ENCODE measurements at regions not wholly inside any gene's neighbourhood (a gene's known extent, or its start where the extent isn't known, plus 50 kb on each side); places are given as distances from the start of the nearest gene placed in this dataset.

DNA sequence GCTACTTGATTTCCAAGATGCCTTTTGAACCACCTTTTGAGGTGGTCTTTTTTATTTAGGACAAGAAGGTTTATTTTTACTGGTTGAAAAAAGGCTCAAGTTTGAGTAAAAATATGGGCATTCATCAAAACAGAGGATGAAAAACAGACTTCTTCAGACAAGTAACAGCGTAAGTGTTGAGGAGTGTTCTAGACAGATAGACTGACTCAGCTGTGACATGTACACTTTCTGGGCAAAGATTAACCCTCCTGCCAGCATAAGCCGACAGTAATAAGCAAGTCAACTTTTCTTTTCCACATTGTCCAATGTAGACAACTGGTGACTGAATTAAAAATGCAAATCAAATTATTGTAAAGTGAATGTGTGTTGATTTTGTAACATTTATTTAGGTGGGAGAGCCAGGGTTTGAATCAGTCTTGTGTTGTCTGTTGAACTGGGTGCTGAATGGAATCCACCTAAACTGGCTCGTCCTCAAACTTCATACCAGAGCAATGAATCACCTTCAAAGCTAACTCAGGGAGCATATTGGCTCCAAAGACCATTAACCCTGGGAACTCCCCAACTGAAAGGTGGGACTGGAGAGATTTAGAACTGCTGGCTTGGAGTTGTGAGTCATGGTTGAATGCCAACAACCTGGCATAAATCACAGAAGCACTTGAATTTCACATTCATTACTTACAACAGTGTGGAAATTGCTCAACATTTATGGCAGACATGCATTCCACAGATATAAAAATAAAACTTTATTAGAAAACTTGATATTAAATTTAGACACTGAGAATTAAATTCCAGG, 377.0 kb downstream of the ETS1 start:
- FAIRE-seq: peak; percentile 61
- no peak for TF ChIP-seq POLR2A (IDR thresholded peaks at IDR 0.05; ENCODE audit: low read depth, low read length)
- TF ChIP-seq POLR2AphosphoS5 (IDR thresholded peaks at IDR 0.05; ENCODE audit: low read depth, low read length): no peak
- no peak for TF ChIP-seq TAF1 (IDR thresholded peaks at IDR 0.05; ENCODE audit: borderline replicate concordance, low read depth, low read length)
- no peak for DNase-seq (ENCODE audit: insufficient read length)

DNA sequence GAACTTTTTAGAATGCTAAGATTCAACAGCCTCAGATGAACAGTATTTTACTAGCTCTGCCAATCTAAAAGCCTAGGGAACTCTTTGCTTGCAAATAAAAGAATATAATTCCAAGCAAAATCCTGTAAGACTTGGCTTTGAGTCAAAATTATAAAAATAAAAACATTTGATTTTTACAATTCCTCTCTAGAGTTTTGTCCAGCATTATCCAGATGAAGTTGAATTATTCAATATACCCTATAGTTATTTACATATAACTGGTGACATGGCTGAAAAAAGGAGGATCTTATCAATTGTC, 378.3 kb downstream of the ETS1 start:
- FAIRE-seq: no peak

DNA sequence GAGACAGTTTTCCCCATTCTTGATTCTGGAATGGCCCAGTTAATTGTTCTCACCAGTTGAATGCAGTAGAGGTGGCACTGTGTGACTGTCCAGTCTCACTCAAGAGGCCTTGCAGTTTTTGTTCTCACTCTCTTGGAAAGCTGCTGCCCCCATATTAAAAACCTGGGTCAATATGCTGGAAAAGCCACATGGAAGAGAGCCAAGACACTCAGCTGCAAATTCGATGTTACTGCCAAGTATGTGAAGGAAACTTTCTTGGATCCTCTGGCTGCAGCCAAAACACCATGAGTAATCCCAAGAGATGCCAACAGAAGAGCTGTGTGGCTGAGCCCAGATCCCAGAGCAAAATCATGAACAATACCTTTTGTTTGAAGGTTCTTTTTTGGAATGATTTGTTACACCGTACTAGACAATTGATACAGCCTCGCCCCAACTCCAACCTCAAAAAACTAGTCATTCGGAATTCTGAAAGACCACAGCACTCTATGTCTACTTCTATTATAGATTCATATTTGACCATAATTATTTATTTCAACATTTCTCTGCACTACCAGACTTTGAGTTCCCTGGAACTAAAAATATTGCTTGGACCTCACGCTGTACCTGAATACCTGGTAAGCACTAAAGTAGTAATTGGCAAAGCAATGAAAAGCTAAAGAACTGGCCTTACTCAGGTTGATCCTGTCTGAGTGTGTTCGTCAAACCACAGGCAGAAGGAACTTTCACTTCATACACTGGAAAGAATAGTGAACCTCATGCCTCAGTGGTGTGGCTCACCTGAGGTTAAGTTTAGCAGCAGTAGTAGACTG, 378.8 kb downstream of the ETS1 start:
- TF ChIP-seq POLR2AphosphoS5 (IDR thresholded peaks at IDR 0.05; ENCODE audit: low read depth, low read length) (no peak), TAF1 (IDR thresholded peaks at IDR 0.05; ENCODE audit: borderline replicate concordance, low read depth, low read length) (no peak), POLR2A (IDR thresholded peaks at IDR 0.05; ENCODE audit: low read depth, low read length) (no peak)
- no peak for DNase-seq (ENCODE audit: insufficient read length)
- peak; percentile 9 for FAIRE-seq

More for the DNA sequence above, 378.3 kb downstream of the ETS1 start:
- no peak for TF ChIP-seq POLR2A (IDR thresholded peaks at IDR 0.05; ENCODE audit: low read depth, low read length)
- no peak for TF ChIP-seq POLR2AphosphoS5 (IDR thresholded peaks at IDR 0.05; ENCODE audit: low read depth, low read length)
- DNase-seq (ENCODE audit: insufficient read length): no peak

DNA sequence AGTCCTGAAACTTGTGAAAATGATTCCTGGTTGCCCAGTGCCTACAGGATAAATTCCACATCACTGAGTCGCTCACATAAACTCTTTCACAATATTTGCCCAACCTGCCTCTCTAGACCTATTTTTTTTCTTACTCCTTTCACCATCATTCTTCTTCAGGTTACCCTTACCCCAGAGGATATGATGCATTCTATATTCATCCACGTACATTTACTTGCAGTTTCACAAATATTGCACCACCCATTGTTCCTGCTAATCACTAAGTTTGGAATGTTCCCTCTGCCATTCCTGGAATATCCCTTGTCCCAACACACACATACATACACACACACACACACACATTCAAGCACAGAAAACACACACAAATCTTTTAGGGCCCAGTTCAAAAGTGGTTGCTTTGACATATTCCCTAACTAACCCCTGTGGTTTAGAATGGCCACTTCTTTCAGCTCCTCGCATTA, 379.5 kb downstream of the ETS1 start:
- no peak for DNase-seq (ENCODE audit: insufficient read length)
- no peak for FAIRE-seq
- TF ChIP-seq TAF1 (IDR thresholded peaks at IDR 0.05; ENCODE audit: borderline replicate concordance, low read depth, low read length) (no peak), POLR2A (IDR thresholded peaks at IDR 0.05; ENCODE audit: low read depth, low read length) (no peak), POLR2AphosphoS5 (IDR thresholded peaks at IDR 0.05; ENCODE audit: low read depth, low read length) (no peak)

DNA sequence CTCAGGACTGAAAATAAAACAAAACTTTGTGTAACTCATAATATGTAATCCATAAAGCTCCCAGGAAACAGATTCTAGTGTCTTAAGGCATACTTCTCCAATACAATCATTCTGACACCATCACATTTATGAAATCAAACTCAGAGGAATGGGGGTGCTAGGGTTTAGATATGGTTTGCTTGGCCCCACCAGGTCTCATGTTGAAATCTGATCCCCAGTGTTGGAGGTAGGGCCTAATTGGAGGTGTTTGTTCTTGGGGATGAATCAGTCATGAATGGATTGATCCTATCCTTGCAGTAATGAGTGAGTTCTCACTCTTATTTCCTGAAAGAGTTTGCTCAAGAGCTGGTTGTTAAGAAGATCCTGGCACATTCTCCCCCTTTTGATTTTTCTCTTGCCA, 380.9 kb downstream of the ETS1 start:
- DNase-seq (ENCODE audit: insufficient read length) (no peak), FAIRE-seq (no peak)
- TF ChIP-seq TAF1 (IDR thresholded peaks at IDR 0.05; ENCODE audit: borderline replicate concordance, low read depth, low read length) (no peak), POLR2AphosphoS5 (IDR thresholded peaks at IDR 0.05; ENCODE audit: low read depth, low read length) (no peak), POLR2A (IDR thresholded peaks at IDR 0.05; ENCODE audit: low read depth, low read length) (no peak)

DNA sequence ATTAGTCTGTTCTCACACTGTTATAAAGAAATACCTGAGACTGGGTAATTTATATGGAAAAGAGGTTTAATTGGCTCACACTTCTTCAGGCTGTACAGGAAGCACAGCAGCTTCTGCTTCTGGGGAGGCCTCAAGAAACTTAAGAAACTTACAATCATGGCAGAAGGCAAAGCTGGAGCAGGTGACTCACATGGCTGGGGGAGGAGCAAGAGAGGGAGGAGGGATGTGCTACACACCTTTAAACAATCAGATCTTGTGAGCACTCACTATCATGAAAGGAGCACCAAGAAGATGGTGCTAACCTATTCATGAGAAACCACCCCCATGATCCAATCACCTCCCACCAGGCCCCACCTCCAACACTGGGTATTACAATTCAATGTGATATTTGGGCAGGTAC, 381.6 kb downstream of the ETS1 start:
- TF ChIP-seq POLR2AphosphoS5 (IDR thresholded peaks at IDR 0.05; ENCODE audit: low read depth, low read length) (no peak), TAF1 (IDR thresholded peaks at IDR 0.05; ENCODE audit: borderline replicate concordance, low read depth, low read length) (no peak), POLR2A (IDR thresholded peaks at IDR 0.05; ENCODE audit: low read depth, low read length) (no peak)
- FAIRE-seq (no peak), DNase-seq (ENCODE audit: insufficient read length) (no peak)

DNA sequence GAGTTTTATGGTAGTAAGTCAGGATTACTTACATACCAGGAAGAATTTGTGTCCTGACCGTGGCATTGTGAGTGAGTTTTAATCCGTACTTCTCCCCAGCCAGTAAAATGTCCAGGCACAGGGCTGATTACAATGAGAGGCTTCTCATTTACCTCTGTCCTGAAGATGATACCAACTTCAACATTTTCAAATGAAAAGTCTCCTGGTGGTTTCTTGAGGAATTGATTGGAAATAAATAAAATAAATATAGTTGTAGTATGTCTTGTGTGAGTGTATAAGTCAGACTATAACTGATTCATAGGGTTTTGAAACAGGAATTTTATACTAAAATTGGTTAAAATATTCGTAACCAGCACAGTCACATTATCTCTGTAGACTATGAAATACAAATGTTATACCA, 382.5 kb downstream of the ETS1 start:
- TF ChIP-seq POLR2A (IDR thresholded peaks at IDR 0.05; ENCODE audit: low read depth, low read length) (no peak), TAF1 (IDR thresholded peaks at IDR 0.05; ENCODE audit: borderline replicate concordance, low read depth, low read length) (no peak), POLR2AphosphoS5 (IDR thresholded peaks at IDR 0.05; ENCODE audit: low read depth, low read length) (no peak)
- FAIRE-seq: no peak
- no peak for DNase-seq (ENCODE audit: insufficient read length)

DNA sequence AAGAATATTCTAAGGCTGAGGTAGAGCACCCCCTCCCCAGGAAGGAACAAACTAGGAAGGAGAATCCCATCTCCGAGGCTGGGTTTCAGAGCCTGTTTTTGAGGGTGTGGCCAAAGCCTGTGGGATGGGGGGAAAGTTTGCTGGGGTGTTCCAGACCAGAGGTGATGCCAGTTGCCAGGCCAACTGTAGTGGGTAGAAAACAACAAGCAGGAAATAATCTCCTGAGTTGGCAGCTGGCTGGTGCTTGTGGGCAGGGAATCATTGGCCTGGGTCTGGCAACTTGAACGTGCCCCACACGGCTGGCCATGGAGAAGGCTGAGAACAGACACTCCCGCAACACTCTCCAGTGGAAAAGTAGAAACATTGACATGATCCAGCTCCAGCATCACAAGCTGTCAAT, 385.6 kb downstream of the ETS1 start:
- FAIRE-seq: no peak
- TF ChIP-seq TAF1 (IDR thresholded peaks at IDR 0.05; ENCODE audit: borderline replicate concordance, low read depth, low read length) (no peak), POLR2A (IDR thresholded peaks at IDR 0.05; ENCODE audit: low read depth, low read length) (no peak), POLR2AphosphoS5 (IDR thresholded peaks at IDR 0.05; ENCODE audit: low read depth, low read length) (no peak)

DNA sequence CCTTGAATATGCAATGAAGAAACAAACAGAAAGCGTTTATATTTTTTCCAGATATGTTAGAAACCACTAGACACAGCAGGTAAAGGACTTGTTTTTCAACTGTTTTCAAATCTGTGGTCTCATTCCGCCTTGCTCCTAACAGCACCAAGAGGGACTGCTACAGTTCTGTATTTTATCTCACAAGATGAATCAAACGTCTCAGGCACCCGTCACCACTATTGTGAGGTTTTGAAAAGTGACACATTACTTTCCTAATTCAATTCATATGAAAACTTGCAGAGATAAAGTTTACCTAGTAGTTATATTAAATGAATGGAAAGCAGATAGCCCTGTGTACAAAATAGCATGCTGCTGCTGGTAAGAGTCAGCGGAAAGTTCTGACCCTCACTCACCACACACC, 386.3 kb downstream of the ETS1 start:
- no peak for FAIRE-seq
- no peak for TF ChIP-seq POLR2AphosphoS5 (IDR thresholded peaks at IDR 0.05; ENCODE audit: low read depth, low read length)
- no peak for TF ChIP-seq TAF1 (IDR thresholded peaks at IDR 0.05; ENCODE audit: borderline replicate concordance, low read depth, low read length)
- TF ChIP-seq POLR2A (IDR thresholded peaks at IDR 0.05; ENCODE audit: low read depth, low read length): no peak
- DNase-seq (ENCODE audit: insufficient read length): no peak

More for the DNA sequence above, 385.6 kb downstream of the ETS1 start:
- no peak for DNase-seq (ENCODE audit: insufficient read length)

DNA sequence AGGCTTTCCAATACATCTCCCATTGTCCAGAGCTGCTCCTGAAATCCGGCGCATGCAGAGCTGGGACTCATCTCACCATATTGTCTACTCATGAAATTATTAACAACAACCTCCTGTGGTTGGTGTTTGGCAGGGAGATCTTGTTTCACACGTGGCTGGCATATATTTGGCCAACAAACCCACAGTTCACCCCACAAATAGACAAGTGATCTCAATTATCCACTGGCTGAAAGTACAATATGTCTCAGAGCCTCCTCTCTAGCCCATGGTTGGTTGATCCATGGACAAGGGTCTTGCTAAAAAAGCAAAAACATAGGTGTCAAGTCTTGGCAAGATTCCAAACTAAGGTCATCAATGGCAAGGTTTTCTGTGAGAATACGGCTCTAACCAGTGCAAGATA, 386.9 kb downstream of the ETS1 start:
- FAIRE-seq: no peak
- no peak for DNase-seq (ENCODE audit: insufficient read length)
- TF ChIP-seq POLR2A (IDR thresholded peaks at IDR 0.05; ENCODE audit: low read depth, low read length) (no peak), POLR2AphosphoS5 (IDR thresholded peaks at IDR 0.05; ENCODE audit: low read depth, low read length) (no peak), TAF1 (IDR thresholded peaks at IDR 0.05; ENCODE audit: borderline replicate concordance, low read depth, low read length) (no peak)

DNA sequence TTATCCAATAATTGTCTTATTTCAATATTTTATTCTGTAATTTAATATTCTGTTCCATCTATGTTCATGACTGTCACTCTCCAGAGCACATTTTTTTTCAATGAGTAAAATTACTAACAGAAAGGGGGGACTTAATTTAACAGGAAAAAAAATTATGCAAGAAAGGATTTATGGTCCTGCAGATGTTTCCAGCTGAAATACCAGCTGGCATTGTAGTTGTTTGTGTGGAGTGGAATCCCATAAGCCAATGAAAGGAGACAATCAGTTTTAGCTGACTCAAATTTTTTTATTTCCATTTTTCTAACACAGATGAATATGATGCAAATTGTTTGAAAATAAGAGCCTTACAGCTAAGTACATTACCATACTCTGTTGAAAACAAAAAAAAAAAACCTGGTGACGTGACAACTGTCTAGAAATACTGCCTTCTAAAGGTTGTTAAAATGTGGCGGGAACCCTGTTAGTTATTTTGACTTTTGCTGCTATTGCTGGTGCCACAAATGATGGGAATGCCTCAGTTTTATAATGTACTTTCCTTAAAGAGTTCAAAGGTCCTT, 389.1 kb downstream of the ETS1 start:
- TF ChIP-seq TAF1 (IDR thresholded peaks at IDR 0.05; ENCODE audit: borderline replicate concordance, low read depth, low read length): no peak
- TF ChIP-seq POLR2A (IDR thresholded peaks at IDR 0.05; ENCODE audit: low read depth, low read length): no peak
- no peak for TF ChIP-seq POLR2AphosphoS5 (IDR thresholded peaks at IDR 0.05; ENCODE audit: low read depth, low read length)
- FAIRE-seq (no peak), DNase-seq (ENCODE audit: insufficient read length) (no peak)
